DMS153 treated with DMSO at 0.1 percent for 48 hours (cell line): ENCODE measurements at regions not wholly inside any gene's neighbourhood (a gene's known extent, or its start where the extent isn't known, plus 50 kb on each side); places are given as distances from the start of the nearest gene placed in this dataset.
"Not testable (repeated sequence)": the region's sequence is repeated elsewhere in the genome, so short reads cannot be mapped to it uniquely, and the experiment has no call there.

Source experiments
- DNase-seq: peaks from one replicate; lab custom pipeline; 2025; ENCODE audit not compliant: unreplicated experiment; lab: John Stamatoyannopoulos, UW

DNA sequence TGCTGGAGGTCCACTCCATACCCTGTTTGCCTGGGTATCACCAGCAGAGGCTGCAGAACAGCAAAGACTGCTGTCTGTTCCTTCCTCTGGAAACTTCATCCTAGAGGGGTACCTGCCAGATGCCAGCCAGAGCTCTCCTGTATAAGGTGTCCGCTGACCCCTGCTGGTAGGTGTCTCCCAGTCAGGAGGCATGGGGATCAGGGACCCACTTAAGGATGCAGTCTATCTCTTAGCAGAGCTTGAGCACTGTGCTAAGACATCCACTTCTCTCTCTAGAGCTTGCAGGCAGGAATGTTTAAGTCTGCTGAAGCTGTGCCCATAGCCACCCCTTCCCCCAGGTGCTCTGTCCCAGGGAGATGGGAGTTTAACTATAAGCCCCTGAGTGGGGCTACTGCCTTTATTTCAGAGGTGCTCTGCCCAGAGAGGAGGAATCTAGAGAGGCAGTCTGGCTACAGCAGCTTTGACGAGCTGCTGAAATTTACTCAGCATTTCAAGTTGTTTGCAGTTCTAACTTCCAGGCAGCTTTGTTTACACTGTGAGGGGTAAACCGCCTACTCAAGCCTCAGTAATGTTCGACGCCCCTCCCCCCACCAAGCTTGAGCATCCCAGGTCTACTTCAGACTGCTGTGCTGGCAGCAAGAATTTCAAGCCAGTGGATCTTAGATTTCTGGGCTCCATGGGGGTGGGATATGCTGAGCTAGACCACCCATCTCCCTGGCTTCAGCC, 74.5 kb upstream of the GORAB start:
- DNase-seq: not testable (repeated sequence)

DNA sequence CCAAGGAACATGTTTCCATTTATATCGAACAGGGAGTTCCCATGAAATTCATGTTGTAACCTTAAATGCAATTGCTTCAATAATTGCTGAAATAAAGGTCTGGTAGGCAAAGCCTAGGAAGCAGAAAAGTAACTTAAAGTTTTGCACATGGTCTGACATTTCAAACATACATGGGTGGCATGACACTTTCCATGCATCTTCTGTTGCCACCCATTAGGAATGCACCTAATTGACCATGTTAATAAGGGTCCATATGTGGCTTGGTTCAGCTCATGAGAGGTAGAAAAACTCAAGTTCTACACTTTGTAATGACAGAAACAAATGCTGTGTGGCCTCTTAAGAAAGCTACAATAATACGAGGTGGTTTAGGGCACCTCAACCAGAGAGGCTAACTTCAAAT, 72.0 kb upstream of the GORAB start:
- no peak for DNase-seq

DNA sequence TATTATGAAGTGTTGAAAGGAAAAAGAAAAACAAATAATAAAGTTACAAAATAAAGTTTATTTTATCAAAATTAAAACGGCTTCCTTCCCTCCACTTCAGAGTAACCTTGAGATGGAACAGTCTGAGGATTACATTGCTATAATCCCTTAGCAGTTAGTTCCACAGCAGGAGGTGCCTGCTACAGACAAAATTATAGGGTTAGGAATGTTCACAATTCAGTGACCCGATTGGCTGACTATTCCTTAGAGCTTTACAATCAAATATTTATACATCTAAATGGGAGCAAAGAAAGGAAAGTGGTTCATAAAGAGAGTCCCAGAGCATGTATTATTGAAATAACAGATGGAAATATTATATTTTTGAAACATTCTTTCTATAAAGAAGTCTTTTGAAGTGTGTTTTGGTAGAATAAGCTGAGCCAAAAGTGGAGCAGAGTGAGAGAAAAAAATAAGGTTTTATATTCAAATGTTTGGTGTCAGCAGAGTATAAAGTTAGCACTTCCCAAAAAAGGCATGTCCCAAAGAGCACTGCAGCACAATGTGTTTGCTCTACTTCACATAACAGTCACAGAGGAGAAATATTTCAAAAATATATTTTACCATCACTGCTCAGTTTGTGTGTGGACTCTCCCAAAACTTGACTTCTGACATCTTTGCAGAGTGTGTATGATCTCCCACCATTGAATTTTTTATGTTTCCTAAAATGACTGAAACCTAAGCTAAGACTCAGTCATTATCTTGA, 71.4 kb upstream of the GORAB start:
- DNase-seq: no peak

DNA sequence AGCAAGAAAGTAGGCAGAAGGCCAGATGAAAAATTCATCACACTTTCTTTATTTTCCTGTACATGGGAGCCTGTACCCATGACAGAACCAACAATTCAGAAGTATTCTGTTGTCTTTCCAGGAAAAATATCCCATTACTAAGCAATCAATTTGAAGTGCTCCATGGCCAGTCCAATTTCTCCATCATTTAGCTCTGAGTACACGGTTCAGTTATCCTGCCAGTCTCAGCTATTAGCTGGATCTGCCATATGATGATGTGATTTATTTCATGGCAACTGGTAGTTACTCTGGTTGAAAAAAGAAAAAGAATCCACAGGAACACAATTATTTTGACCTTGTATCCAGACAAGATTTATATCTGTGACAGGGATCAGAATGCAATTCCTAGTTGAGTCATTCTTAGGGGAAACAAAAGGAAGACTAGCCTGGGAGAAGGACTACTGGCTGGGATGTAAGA, 70.6 kb upstream of the GORAB start:
- DNase-seq: no peak

DNA sequence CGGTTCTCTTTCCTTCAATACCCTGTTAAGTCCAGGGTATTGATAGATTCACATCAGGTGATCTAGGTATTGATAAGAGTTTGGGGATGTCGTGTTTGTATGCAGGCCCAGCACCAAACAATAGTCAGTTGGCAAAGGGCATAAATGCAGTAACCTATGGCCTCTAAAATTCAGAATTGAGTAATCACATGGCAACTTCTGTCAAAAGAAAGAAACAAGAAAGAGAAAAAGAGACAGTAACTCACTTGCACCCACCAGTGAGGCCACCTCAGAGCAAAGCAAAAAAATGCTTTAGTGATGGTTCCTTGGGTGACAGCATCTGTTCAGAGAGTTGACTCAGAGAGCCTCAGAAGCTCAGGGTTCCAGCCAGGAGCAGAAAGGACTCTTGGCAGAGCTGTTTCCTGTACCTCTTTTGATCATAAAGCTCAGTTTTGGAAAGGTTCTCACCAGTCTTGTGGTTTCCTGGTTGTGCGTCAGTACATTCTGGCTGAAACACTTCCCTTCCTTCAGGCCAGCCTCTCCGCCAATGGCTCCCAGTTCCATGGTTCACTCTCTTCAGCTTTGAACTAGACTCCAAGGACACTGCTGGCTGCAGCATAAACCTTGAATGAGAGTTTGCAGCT, 70.1 kb upstream of the GORAB start:
- no peak for DNase-seq

DNA sequence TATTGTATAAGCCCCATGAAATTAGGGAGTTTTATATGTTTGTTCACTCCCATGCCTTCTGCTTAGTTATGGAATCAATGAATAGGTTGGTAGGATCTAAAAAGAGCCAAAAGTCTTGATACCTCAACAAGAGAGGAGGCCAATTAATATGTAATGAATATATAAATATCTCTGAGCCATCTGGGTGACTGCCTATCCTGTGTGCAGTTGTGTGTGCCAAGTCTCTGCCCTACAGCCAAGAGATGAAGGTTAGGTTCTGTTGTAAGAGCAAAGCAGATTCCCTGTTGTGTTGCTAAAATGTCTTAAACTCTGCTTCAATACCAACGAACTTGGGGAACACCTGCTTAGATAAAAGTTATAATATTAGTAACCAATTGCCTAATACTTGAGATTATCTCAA, 61.8 kb upstream of the GORAB start:
- DNase-seq: no peak

DNA sequence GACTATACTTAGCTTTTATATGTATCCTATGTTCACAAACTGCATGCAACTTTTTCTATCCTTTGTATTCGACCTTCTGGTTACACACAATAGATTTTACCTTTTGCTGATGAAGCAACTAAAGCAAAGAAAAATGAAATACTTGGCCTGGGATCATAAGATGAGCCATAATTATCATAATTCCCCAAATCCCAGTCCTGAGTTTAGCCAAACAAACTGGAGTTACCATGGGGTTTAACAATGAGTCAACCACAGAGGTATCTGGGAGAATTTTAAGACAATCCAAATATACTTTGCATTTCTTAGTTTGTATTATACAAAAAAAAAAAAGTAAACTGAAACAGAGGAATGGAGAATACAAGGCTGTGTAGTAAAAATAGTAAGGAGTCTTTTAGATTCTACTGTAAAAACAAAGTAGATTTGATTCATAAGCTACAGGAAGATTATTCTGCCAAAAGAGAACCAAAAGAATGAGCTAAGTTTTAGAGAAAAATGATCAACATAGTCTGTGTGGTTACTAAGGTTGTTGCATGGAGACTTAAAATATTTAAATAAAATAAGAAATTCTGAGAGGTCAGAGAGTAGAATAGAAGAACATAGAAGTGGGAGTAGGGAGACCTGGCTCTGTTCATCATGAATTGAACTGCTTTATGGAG, 60.4 kb upstream of the GORAB start:
- no peak for DNase-seq

DNA sequence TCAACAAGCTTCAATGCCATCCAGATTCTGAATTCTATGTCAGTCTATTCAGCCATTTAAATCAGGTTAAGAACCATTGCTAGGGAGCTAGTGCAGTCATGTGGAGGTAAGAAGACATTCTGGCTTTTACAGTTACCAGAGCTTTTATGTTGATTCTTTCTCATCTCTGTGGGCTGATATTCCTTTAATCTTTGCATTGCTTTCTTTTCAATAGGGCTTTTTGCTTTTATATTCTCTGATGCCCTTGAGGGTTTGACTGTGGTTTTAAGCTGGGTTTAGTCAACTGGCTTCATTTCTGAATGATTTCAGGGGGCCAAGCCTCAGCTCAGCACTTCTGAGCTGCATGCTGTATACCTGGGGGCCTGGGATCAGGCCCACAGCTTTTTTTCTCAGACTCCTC, 51.0 kb upstream of the GORAB start:
- DNase-seq: no peak
